Stimulated activated CD4-positive, alpha-beta T cell treated with anti-CD3 and anti-CD28 coated beads, Interleukin-1b, Interleukin-23, amount 100 ng/mL, for 48 hours (primary cell): ENCODE measurements at regions not wholly inside any gene's neighbourhood (a gene's known extent, or its start where the extent isn't known, plus 50 kb on each side); places are given as distances from the start of the nearest gene placed in this dataset.

Source experiments
- DNase-seq: peaks from one replicate; pipeline ENCODE4 v3.0.0-alpha.2; 2020

DNA sequence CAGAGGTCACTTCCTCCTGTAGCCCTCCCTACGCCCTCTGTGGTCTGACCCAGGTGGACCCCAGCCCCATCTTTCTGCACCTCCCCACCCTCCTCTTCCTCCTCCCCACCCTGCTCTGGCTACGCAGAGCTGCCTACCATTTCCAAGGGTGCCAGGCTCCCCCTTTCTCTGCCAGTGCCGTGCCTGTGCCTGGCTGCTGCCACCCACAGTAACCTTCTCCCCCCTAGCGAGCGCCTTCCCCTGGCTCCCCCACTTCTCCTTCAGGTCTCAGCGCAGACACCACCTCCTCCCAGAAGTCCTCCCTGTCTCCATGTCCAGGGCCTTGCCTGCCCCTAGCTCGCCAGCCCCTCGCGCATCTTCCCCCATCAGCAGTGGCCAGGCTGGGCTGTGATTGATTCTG is 471.5 kb downstream of the PTPRU start:
- no peak for DNase-seq

DNA sequence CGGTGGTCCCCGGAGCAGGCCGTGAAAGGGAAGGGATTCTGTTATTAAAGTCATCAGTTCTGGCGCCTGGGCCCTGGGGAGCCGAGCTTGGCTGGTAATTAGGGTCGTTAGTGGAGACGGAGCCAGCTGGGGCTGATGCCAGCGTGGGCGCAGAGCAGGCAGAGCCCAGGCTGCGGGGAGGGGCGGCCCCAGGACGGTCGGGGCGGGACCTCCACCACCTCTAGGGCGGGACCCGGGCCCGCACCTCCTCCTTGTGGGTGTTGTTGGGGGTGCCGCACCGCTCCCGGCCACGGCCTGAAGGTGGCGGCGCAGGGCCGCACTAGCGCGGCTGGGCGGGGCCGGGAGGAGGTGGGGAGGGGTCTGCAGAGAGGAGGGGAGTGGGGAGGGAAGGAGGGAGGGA is 470.6 kb downstream of the PTPRU start:
- DNase-seq: peak; percentile 57

DNA sequence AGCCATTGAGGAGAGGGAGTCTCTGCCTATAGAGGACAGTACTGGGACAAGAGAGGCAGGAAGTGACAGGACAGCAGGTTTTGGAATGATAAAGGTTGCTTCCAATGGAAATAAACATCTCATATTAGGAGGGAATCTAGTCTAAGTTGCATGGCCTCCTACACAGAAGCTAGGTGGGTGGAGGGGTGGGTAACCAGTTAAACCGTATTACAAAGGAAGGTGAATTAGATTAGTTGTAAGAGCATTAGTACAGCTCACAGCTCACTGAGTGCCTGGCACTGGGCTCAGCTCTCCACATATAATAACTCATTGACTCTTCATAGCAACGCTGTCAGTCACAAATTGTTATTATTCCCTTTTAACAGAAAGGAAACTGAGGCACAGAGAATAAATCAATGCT is 468.1 kb downstream of the PTPRU start:
- no peak for DNase-seq

DNA sequence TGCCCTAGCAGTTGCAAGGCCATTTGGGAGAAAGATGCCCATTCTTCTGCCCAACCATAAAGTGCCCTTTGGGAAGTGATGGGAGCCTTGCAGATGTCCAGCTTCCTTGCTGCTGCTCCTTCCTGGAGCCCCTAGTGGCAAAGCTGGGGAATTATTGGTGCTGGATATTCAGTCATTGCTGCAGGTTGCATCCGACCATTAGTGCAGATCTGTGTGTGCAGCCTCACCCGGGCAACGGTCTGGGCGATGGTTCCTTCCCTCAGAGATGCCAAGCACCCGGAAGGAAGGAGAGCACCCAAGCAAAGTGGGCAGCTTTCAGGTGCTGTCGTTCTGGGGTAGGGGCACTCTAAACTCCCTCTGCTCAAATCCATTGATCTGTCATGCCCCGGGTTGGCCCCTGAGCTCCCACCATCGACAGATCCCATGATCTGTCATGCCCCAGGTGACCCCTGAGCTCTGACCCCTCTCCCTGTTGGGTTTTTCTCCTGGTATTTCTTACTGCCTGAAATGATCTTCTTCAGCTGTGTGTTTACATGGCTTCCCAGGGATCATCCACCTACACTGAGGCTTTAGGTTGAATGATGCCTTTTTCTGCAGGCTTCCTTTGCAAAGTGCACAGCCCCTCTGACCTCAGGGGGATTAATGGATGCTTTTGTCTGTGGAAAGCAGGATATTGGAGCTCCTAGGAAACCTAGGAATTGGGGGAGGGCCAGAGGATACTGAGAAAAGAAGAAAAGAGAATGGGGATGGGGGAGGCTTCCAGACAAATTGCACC is 467.5 kb downstream of the PTPRU start:
- no peak for DNase-seq

DNA sequence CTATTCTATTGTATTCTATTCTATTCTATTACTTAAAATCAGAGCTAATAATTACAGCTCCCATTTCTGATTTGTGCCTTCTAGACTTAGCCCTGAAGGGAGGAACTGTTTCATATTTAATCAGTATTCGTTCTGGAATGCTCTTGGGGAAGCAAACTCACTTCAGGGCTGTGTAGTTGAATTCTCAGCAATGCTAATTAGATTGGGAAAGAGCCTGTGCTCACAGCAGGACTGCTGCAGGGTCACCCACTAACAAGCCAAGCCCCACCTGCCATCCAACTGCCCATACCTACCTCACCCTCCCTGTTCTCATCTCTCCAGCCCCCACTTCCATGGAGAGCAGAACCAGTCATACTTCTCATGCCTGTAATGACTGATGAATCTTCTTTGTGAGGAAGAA is 464.2 kb downstream of the PTPRU start:
- DNase-seq: no peak

DNA sequence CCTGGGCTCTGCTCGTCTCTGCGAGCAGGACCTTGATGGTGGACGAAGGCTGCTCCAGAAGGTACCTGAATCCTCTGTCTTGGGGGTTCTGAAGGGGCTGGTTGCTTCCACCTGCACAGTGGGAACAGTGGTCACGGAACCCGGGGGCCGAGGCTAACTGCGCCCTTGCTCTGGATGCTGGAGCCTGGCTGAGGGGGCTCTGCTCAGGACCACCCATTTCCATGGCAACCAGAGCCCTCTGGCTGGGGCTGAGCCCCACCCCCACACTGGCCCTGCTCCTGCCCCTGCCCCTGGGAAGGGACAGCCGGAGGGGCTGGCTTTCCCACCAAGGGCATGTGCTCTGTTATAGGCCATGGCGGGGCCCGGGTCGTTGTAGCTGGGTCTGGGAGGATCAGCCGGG is 462.3 kb downstream of the PTPRU start:
- DNase-seq: no peak

DNA sequence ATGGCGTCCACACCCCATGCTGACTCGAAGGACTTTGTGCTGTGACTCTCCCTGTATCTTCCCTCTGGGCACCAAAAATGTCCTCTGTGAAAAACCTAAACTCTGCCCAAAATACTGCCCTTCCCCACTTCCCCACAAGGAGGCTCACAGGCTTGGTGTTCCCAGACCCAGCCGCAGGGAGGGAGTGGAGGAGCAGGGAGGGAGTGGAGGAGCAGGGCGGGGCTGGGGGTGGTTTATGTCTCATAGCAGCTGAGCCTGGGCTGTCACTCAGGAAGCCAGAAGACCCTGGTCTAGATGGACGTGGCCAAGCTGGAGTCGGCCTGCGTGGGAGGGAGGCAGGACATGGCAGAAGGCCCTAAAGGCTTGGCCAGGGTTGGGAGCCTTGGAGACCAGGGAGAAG is 461.7 kb downstream of the PTPRU start:
- DNase-seq: no peak

DNA sequence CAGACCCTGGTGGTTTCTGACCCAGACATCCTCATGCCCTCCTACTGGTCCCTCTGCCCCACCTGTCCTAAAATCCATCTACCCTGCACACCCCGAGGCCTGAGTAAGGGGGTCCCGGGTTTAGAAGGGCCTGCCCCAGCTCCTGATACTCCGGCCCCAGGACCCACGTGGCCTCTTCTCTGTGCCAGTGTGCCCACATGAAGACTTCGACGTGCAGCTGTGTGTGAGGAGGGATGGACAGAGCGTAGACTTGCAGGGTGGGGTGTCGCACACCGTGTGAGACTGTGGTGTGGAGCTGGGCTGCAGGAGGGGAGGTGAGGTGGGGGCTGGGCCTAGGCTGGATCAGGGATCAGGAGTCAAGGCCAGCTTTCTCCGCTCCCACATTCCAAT is 461.1 kb downstream of the PTPRU start:
- no peak for DNase-seq

DNA sequence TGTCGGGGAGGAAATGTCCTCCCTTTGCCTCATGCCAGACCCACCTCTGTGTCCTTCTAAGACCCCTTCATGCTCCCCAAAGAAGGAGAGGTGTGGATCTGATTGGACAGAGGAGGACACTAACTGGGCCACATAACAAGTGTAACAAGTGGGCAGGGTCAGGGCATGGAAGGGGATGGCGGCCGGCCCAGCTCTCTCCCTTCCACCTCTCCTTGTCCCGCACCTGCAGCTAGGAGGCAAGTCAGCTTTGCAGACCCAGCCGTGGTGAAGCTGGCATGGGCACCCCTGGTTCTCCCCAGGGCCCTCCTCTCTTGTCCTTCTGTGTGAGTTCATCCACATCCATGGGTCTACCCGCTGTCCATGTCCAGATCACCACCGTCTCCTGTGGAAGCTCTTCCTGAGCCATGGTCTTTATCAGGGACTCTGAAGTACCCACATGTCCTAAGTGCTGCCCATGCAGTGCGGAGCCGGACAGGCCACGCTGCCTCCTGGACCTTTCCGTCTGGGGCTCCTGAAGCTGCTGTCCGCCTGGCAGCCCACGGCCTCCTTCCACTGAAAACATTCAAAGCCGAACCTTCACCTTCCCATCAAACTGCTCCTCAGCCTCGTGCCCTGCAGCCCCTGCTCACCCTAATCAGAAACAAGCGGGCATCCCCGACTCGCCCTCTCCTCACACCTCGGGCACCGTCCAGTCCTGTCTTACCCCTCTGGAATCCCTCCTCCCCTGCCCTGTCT is 460.5 kb downstream of the PTPRU start:
- DNase-seq: no peak

DNA sequence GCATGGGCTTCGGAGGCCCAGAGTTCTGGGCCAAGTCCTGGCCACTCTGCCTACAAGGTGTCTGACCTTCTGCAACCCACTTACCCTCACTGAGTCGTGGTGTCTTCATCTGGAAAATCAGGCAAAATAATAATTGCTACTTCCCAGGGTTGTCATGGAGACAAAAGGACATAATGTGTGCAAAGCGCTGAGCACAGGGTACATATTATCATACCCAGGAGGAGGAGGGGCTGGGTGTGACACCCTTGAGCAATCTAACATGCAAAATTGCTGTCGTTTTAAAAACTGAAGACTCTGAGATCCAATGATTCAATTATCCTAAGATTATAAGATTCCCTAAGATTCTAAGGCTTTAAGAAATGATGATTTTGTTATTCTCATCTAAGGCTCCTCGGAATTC is 459.5 kb downstream of the PTPRU start:
- DNase-seq: no peak

DNA sequence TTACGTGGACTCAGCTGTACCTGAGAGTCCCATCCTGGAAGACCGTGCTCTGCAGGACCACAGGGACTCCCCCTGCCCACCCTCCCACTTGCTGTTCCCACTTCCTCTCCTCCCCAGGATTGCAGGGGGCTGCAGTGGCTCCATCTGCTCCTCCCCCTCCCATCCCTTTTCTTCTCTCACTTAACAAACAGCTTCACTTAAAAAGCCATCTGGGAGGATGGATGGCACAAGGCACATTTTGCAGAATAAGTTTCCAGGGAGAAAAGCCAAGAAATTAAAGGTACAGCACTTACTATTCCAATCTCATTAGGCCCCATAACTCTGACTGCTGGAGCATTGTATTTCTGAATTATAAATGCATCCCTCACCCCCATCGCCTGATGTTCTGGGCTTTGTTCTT is 458.7 kb downstream of the PTPRU start:
- DNase-seq: no peak

DNA sequence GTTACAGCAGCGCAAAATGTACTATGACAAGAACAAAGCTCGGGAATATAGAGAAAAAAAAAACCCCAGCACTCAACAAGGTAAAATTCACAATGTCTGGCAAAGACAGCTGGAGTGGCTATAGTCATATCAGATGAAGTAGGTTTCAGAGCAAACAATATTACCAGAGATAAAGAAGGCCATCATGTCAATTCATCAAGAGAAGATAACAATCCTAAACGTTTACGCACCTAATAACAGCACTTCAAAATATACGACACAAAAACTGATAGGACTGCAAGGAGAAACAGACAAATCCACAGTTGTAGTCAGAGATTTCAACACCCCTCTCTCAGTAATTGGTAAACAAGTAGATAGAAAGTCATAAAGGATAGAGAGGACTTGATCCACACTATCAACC is 455.2 kb downstream of the PTPRU start:
- no peak for DNase-seq

DNA sequence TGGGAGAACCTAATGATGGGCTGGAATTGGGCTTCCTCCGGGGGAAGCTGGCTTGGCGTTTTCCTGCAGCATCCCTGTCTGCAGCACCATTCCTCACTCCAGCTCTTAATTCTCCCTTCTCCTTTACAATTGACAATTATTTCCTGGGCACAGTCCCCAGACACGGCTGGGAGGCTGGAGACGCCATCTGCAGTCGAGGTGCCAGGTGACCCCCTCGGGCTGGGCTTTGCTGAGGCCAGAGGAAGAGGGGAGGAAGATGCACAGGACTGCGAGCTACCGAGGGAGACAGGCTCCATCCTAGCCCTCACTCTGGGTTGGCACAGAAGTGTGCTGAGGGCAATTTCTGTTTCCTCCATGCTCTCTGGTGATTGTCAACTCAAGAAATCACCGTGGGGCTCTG is 453.8 kb downstream of the PTPRU start:
- no peak for DNase-seq

DNA sequence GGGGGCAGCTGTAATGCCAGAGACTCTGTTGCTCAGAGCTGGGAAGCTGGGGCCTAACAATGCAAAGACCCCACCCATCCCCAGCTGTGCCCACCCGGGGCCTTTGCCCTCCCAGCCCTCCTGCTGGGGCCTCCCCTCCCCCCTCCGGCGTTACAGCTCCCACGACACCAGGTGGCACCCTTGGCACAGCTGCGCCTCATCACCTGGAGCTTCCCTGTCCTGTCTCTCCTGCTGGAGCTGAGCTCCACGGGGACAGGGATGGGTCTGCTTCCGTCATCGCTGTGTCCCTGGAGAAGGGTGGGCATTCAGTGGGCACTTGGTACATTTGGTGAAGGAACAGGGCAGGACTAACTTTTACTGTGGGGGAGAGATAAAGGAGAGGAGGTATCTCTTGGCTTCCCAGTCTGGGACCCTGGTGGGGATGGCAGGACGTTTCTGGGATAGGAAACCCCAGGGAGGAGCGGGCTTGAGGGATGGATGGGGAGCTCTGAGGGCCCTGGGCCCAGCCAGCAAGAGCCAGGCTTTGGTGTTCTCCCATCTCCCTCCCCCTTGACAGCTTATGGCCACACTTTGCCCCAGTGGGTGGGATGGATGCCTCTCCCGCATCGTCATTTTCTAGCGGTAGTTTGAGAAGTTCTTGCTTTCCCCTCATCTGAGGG is 453.2 kb downstream of the PTPRU start:
- DNase-seq: no peak

DNA sequence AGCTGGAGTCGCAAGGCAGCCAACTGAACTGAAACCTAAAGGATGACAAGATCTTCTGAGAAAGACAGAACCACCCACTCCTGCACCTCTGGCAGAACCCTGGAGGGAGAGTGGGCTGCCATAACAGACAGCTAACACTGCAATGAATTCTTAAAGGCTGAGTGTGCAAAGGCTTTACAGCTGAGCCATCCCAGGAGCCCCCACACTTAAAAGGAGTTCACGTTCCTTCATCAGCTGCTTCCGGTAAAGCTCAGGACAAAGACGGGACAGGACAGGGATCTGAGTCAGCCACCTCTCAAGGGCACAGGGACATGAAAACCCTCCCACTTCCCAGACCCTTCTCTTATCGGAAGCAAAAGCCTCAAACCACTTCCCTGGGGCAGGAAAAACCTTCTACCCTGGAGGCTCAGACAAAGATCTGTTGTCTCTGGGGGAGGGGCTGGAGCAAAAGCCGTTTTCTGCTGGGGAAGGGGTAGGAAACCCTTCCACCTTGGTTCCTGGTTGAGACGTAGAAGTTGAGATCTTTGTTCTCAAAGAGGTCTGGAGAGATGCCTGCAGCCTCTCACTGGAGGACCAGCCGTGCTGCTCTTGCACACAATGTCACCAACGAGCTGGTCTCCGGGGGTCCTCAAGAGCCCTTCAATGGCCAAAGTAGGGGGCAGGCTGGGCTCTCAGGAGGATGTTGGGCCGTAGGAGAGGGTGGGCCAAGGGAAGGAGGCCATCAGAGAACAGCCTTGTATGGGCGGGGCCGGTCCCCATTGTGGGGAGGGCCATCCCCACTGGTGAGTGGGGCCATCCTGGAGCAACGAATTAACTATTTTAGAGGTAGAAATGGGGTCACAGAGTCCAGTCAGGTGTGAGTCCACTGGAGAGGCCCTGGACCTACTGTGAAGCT is 452.4 kb downstream of the PTPRU start:
- peak; percentile 61 for DNase-seq

DNA sequence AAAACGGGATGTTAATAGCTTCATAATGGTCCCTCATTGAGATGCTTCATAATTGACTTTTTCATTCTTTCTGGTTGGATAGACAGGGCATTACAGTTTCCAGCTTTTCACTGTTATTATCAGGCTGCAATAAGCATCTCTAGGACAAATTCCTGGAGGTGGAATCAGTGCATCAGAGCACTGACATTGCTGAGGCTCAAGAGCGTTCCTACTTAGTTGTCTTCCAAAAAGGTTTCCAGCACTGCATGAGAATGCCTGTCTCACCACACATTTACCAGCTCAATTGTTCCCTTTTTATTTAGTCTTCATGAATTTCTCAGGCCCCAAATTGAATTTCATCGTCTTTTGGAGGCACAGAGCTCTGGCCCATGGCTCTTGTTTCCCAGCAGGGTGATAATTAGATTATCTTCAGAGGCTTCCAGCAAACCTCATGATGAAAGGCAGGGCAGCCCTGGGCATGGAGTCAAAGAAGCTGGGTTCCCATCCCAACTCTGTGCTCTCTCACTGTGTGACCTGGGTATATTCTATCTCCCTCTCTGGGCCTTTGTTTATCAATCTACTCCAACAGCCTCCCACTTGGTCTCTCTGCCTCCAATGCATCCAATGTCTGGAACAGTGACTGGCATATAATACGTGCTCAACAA is 451.4 kb downstream of the PTPRU start:
- no peak for DNase-seq

DNA sequence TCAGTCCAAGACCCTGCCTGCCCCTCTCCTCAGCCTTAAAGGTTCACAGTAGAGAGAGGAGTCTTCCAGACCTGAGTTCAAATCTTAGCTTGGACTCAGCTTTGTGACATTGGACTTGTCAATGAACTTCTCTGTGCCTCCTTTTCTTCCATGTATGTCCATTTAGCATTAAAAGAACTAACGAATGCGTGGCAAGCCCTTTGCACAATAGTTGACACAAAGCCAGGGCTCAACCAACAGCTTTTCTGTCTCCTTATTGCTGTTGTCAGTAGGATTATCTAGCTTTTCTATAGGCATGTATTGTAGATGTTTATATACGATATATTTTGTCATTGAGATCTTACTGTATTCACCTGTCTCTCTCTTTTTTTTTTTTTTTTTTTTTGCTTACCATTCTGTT is 450.8 kb downstream of the PTPRU start:
- DNase-seq: no peak

DNA sequence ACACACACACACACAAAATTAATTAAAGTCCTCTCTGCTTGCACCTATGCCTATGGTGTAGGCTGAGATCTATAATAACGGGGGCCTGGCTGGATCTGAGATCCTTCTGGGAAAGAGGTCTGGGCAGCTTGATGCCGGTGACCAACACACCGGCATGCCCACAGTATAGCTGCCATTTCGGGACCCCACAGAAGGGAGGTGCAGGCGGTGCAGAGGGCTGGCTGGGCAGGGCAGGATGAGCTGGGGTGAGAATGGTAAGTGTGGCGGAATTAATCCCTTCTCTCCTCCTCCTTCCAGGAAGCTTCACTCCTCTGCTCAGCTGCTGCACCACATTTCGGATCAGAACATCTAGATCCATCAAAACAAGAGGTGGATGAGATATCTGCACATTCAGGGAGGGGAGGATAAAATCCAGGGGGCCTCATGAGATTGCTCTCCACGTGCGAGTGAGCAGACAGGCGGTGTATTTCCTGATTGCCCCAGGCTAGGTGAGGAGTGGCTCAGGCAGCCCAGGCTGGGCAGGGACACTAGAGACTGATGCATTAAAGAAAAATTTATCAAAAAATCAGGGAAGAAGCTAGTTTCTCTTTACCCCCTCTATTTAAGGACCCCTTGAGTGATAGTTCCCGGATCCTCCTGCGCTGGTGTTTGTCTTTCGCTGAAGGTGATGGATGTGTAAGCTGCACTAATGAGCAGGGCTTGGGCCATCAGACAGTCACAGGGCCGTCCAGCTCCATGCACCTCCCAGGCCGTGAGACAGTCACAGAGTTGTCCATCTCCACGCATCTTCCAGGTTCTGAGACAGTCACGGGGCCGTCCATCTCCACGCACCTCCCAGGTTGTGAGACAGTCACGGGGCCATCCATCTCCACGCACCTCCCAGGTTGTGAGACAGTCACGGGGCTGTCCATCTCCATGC is 449.9 kb downstream of the PTPRU start:
- no peak for DNase-seq

DNA sequence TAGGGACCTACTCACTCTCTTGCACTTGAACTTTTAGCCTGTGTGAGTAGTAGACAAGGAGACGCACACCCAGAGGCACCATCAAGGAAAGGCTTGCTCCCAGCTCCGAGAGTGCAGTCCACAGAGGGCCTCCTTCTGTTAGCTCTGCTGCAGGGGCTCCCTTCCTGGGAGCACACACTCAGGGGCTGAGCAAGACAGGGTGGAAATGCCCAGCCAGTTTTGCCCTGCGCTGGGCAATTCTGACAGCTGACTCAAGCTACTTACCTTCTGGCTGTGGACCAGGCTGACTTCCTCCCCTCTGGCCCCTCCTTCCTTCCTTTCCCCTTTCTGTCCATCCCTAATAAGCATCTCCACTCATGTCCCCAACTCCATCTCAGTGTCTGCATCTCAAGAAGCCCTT is 449.1 kb downstream of the PTPRU start:
- no peak for DNase-seq

DNA sequence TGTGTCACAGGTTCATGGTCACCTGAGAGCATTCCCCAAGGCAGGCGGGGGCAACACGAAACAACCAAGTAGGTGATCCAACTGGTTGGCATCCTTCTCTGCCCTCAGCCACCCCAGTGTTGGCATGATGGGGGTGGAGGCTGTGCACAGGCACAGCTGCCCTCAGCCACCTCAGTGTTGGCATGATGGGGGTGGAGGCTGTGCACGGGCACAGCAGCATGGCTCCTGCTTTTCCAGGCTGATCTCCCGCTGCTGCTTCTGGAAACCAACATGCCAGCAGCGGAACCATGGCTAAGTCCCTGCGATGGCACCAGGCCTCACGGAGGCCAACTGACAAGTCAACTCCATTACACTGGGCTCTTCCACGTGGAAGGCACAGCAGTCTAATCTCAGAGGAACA is 447.8 kb downstream of the PTPRU start:
- no peak for DNase-seq

DNA sequence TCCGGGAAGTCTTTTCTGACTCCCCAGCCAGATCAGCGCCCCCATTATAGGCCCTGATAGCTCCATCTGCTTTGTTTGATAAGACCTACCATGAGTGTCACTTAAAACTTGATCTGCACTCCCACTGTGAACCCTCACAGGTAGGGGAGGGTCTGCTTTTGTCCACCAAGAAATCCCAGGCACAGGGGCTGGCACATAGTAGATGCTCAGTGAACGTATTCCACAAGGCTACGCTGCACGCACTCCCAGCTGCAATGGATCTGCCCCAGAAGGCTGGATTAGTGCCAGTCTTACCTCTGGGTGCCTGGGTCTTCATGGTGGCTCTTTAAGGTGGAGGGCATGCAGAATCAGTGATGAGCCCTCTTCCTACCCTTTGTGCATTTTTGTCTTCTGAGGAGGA is 447.1 kb downstream of the PTPRU start:
- no peak for DNase-seq

DNA sequence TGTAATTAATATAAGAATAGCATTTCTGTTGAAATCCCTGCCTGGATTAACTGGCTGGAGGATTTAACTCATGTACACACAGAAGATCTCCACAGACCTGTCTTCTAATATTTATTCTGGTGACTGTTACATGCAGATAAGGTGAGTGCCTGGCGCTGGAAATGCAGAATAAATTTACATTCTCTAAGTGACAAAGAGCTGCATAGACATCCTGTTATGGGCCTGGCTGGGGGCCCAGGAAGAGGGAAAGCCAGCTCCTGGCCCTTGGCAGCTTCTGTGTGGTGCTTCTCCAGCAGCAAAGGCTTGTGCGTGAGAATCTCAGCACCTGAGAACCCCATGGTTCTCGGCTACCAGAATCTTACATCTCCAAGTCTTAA is 446.6 kb downstream of the PTPRU start:
- DNase-seq: no peak
